Fibroblast of peridontal ligament (primary cell): ENCODE measurements at regions not wholly inside any gene's neighbourhood (a gene's known extent, or its start where the extent isn't known, plus 50 kb on each side); places are given as distances from the start of the nearest gene placed in this dataset.

Experiments used
- DNase-seq: peaks from one replicate; pipeline ENCODE4 v3.0.0-alpha.2; 2010; ENCODE audit errors: extremely low read depth

DNA sequence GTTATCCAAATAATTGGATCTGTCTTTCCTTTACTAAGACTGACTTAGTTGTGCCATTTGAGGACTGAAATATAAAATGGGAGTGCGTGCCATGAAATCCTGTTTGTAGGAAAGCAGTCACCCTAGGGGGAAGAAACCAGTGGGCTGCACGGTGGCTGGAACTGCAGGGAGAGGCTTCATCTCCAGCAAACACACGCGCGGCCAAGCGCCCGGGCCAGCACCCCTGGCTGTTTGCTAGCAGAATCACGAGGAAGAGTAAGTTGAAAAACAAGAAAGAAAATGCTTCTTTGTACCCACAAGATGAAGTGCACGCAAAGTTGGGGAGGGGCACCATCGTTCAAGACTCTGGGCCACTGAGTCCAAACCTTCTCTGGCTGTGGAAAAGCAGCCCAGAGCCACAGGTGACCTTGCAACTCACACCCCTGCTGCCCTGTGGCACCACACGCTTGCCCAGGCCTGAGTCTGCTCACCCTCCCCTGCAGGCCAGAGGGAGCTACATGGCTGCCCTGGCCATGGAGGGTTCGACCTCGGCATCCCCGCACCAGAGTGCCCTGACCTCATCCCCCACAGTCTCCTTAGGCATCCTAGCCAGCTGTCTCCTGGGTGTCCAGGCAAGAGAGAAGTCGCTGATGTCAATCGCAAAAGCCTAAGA lies 55.2 kb downstream of the IRX2 start:
- no peak for DNase-seq

DNA sequence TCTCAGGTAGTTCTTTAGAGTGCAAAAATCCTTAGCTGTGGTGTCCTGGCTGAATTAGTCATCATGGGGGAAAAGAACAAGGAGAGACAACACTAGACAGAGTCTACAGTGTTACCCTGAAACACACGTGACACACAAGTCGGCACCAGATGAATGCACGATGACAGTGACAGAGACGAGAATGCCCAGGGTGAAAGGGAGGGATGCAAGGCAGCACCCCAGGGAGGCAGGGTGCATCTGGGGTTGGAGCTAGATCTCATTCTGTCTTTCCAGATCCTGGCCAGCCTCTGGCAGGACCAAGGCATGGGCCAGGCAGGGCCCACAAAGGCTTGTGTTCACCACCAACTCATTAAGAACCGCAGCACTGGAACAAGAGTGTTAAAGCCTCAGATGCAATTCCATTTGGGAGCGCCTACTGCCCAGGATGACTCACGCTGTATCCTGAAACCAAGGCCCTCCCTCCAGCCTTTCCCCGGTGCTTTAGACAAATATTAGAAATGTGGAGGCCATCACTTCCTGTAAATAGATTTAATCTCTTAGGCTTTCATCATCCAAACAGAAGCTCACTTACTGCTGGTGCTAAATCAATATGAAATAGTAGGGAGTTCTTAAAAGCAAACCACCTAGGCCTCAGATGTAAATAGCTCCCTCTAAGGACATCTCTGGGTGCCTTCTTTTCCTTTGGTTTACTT lies 56.1 kb downstream of the IRX2 start:
- DNase-seq, result no peak

DNA sequence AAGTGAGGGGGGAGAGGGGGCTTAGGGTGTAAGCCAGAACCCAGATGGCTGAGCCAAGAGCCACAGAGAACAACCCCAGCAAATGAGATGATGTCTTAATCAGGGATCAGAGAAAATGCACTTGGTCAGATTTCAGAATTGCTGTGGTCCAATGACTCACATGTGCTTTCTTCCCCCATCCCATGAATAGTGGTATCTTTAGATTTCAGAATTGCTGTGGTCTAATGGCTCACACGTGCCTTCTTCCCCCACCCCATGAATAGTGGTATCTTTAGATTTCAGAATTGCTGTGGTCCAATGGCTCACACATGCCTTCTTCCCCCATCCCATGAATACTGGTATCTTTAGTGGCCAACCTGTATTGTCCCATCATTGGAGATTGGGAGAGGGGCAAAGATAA lies 59.9 kb downstream of the IRX2 start:
- DNase-seq, result no peak

DNA sequence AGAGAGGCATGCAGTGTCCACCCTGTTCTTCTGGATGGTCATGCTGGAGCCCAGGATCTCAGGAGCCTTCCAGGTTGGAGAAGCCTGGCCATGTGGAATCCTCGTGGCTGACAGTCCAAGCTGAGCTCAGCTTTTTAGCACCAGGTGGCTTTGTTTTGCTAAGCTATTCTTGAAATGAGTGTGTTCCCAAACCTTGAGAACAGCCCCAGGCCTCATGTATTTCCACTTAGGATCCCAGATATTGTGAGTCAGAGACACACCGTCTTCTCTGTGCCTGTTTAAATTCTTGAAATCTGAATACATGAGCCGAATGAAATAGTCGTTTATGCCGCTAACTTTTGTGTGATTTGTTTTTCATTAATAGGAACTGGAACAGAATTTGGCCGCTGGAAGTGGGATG lies 61.2 kb downstream of the IRX2 start:
- no peak for DNase-seq

DNA sequence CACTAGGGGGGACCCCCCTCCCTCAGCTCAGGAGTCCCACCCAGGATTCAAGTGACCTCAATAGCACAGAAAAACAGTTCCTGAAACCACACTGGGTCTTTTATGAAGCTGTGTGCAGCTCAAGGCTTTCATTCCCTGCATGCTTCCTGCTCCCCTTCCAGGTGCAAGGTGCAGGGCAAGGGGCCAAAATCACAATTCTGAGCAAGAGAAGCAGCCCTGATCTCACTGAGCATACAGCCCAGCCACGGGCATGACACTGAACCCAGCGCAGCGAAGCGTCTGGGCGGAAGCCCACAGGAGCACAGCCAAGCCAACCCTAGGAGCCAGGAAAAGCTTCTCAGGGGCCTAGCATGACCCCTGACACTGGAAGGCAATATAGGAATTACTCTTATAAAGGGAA lies 62.9 kb downstream of the IRX2 start:
- no peak for DNase-seq

DNA sequence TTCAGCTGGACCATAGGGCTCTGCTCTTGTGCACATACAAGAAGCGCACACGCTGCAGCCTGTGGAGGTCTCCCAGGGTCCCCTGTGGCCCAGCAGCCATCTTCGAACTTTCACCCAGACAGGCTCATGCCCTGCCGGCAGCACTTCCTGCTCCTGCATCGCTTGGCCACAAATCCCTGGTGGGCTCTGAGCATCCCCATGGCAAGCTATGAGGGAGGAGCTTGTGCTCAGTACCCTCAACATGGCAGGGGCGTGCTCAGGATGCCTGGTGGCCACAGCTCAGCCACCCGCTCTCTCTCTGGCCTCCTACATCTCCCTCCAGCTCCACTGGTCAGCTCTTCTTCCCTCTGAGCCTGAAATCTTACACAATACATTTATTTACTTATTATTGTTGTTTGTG lies 63.7 kb downstream of the IRX2 start:
- DNase-seq, result no peak

DNA sequence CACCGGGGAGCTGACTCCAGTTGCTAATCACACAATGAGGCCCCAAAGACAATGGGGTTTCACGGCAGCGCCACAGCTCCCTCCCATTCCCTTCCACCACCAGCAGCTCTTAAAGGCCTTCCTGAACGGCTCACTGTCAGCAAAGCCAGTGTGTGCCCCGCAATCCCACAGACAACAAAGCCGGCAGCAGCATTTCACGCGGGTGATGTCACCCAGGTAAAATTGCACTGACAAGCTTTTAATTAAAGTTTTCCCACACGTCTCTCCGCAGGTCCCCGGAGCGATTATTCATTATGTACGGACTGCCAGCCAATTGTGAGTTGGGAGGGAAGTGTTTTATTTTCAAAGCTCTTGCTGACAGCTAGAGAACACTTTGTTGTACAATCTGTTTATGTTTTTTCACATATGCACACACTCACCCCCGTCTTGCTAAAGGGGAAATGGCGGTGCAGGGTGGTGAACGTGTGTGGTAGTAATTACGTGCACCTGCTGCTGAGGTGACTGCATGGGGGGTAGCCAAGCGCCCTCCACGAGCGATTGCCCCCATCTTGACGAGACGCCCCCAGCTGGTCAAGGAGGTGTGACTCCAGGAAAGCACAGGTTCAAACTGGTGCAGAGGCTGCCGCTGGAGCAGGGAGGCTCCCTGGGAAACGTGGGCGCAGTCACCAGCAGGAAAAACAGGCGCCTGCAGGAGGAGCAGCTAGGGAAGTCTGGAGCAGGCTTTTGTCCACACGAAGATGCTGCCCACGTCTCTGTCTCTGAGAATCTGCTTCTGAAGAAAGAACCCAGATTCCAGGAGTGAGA lies 65.0 kb downstream of the IRX2 start:
- no peak for DNase-seq

DNA sequence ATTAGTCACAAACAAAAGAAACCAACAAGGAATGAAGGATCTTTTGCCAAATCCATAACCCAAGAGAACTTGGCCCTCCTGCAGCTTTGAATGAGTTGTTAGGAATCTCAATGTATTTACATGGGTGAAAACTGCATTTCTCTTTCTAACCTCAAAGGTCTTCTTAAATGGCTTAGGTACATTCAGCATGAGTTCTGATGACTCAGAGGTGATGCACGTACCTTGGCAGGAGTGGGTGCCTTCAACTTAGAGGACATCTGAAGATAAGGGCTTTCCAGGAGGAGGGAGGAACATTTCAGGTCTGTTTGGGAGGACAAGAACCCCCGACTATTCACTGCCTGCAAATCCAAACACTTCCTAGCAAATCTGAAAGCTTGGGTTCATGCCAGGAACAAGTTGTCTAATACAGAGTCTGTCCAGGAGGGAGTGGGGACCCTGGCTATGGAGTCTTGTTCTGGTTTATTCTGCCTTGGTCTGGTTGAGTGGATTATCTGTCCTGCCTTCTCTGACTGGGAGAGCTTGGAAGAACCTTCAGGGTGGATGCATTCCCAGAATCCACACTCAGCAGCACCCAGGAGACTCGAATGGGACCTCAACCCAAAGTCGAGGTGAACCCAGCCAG lies 65.7 kb downstream of the IRX2 start:
- DNase-seq, result no peak

DNA sequence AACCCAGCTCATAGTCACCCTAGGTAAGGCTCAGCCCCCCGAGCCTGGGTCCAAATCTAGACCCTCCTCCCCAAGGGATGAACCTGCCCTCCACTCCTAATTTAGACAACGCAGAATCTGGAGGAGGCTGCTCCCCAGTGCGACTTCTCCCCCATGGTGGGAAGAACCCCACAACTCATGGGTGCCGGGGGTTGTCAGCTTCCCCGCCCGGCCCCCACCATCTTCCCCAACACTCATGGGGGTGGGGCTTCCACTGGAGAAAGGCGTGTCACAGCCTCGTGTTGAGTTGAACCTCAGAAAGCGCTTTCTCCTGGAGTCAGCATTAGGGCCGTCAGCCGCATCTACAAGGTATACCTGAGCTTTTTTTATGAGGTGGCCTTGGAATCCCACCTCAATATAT lies 66.9 kb downstream of the IRX2 start:
- DNase-seq, result no peak

DNA sequence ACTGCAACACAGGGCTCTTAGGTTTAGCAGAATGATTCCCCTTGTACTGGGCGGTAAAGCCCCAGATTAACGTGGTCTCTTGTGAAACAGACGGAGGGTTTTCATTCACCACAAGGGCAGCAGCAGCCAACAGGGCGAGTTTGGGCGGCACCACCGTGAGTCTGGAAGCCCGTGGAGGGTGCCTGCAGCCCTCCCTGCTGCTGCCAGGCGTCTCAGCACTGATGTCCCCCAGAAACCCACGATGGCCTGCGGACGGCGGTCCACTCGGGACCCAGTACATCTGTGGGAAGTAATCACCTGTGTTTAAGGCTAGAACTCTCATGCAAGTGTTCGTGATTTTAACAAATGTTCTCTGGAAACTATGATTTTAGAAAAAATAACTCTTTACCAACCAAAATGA lies 67.8 kb downstream of the IRX2 start:
- no peak for DNase-seq

DNA sequence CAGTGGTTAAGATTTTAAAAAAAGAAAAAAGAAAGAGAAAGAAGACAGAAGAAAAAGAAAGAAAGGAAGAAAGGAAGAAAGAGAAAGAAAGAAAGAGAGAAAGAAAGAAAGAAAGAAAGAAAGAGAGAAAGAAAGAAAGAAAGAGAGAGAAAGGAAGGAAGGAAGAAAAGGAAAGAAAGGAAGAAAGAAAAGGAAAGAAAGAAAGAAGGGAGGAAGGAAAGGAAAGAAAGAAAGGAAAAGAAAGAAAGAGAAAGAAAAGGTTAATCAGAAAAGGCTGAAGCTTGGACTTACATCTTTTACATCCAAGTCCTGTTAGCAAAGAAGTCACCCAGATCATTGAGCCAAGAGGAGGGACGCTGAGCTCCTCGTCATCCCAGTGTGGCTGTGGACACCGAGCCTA lies 70.0 kb downstream of the IRX2 start:
- no peak for DNase-seq

DNA sequence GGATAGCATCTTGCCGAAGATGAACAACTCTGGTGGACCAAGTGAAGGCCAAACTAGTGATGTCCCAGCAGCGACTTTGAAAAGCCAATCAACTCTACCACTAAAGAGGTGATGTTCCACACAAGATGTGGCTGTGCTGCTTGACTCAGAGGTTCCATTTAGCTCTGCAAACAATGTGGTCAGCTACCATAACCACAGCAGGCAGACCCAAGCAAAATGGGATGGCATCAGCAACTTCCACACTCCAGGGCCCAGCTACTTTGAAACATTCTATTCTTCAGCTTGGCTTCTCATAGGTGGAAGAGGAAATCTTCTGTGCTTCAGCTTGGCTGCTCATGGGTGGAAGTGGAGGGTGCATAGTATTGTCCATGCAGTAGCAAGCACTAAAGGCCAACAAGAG lies 70.5 kb downstream of the IRX2 start:
- DNase-seq, result no peak

DNA sequence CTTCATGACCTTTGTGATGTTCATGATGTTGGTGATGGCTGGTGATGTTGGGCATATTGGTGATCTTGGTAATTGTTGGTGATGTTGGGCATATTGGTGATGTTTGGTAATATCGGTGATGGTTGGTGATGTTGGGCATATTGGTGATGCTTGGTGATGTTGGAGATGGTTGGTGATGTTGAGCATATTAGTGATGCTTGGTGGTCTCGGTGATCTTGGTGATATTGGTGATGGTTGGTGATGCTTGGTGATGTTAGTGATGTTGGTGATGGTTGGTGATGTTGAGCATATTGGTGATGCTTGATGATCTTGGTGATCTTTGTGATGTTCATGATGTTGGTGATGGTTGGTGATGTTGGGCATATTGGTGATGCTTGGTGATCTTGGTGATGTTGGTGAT lies 73.8 kb downstream of the IRX2 start:
- DNase-seq, result no peak

DNA sequence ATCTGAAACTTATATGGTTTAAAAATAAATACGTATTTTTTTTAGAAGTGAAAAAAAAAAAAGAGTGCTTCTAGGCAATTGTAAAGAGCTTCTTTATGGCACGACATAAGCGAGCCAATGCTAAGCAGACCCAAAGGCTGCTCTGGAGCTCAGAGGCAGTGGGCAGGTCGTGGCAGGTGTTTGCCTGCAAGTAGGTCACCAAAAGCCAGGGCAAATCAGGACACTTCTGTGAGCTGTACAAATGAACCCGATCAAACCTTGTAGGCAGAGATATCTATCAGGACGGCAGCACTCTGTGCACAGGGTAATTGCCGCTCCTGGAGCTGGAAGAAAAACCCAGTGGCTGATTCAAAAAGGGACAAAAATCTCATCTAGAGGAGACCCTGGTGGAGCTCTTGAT lies 75.9 kb downstream of the IRX2 start:
- DNase-seq, result no peak

DNA sequence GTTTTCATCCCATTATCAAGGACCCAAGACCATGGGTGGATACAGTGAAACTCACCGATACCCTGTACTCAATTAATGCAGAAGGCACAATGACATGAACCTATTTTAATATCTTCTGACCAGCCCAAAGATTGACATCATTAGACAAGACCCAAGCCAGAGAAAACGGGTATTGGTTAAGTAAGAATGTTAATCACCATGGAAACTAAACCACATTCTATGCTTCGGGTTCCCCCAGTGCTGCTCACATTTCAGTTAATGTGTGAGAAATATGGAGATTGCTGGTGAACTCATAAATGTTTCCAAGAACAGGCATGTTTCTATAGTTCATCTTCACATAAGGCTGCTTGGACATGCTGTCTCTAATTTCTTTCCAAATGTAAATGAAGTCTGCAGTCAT lies 77.0 kb downstream of the IRX2 start:
- no peak for DNase-seq

DNA sequence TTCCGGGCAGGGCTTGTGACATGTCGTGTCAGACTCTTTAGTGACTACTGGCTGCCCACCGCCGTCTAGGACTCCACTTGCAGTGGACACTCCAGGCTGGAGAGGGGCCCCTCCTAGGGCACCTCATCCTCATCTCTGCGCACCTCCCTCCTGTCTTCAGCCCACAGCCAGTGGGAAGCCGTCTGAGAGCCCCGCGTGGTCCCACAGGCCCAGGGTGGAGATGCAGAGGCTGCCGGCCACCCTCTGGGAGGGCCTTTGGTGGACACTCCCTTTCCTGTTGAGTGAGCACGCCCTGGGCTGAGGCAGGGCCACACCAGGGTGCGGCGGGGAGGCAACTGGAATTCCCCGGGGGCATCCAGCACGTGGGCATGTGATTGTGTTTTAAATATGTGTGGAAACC lies 80.5 kb downstream of the IRX2 start:
- DNase-seq, result no peak

DNA sequence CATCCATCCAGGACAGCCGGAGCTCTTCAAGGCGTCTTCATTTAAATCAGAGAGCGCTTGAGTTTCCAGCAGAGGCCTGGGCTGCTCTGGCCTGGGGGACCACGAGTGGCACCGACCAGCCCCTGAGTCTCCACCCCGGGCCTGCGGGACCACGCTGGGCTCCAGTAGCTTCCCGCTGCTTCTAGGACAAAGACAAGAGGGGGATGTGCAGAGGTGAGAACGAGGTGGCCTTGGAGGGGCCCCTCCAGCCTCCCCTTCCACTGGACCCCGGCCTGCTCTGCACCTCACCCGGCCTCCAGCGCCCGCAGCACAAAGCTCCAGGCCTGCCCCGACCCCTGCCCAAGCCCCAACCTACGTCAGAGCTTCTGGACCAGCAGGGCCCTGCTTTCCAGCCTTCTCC lies 81.6 kb downstream of the IRX2 start:
- DNase-seq, result no peak

DNA sequence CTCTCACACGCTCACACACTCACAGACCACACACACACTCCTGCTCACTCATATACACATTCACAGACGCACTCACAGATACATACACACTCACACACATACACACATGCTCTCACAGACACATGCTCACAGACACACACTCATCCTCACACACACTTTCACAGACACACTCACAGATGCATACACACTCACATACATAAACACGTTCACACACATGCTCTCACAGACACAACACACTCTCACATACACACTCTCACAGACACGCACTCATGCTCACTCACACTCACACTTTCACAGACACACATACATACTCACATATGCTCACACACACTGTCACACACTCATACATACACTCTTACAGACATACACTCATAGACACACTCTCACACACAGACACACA lies 82.2 kb downstream of the IRX2 start:
- no peak for DNase-seq

DNA sequence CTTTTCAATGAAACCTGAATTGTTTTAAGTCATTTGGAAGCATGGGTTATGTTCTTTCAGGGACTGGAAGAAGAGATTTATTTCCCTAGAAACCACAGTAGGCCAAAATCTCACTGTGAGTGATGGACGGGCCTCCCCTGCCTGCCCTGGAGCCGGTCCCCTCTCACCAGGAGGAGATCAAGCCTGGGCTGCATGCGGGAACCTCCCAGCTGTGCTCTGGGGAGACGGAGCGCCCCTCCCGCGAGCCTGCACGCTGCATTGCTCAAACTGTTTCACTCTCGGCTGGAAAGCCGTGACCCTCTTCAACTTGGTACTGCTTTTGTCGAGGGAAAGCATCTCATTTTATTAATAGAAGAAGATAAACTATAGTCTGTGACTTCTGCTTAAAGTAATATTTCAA lies 85.4 kb downstream of the IRX2 start:
- no peak for DNase-seq

DNA sequence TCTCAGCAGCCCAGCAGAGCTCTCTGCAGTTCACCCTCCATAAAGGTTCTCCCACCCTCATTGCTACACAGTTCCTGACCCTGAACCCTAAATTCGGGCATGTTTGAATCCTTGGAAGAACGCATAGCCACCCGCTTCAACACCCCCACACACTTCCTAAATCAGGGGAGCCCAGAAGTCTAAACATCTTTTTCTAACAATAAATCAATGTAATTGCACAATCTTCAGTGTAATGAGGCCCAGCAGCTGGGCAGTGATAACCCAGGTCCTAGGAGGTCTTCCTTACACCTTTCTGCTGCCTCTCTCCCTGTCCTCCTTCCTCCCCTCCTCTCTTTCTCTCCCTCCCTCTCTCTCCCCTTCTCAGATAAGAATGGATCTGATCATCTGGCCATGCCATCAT lies 88.0 kb downstream of the IRX2 start:
- no peak for DNase-seq

DNA sequence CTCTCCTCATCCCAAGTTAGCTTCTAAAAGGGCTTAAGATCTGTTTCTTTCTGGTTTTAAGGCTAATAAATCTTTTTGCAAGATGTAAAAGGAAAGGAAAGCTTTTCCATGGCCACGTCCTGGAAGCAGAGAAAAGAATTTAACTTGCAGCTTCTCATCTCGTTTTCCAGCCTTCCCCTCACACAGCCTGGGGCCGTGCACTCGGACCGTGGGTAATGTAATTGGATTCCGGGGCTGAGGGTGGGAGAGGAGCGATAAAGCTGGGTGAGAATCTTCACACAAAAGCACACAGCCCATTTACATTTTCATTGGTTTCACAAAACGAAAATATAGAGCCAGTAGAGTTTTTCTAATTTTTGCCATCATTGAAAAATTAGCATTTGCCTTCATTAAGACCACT lies 91.2 kb downstream of the IRX2 start:
- DNase-seq, result no peak

DNA sequence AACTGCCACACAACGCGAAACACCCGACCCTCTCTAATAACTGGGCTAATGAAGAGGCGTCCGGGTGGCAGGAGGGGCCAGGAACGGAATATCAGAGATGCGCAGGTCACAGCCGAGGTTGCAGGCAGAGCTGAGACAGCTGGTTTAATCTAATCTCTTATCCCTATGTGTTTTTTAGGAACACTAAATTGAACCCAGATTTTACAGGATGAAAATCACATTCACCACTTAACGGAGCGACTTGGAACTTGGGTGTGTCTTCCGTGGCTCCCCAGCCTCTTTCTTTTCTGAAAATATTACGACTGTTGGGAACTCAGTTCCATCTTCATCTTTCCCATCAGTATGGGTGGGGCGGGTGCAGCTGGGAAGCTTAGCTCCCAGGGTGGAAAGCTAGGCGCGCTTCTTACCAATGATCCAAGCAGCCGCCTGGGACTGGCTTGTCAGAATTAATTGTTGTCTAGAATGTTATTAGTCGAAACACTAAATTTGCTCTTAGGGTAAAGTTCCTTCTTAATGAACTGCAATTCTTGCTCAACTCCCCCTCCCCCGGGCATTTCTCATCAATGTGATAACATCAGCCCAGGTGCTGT lies 92.5 kb downstream of the IRX2 start:
- no peak for DNase-seq
